Breast epithelium (tissue), 4 donors: ENCODE measurements at regions not wholly inside any gene's neighbourhood (a gene's known extent, or its start where the extent isn't known, plus 50 kb on each side); places are given as distances from the start of the nearest gene placed in this dataset.

Experiments used
- DNase-seq, 2 donors: peaks; one replicate each; pipeline ENCODE4 v3.0.0-alpha.2; 2019; ENCODE audit warnings: low spot score in 2 of 2
- H3K27ac ChIP-seq, 2 donors: fragments of 200-600 bp; sonication (generic) in 1 of 2; one replicate each; pipeline ENCODE4 v1.5.1; 2016 to 2019; ENCODE audit warnings: mild to moderate bottlenecking in 1 of 2
- H3K27me3 ChIP-seq, 2 donors: fragments of 200-600 bp; sonication (generic) in 1 of 2; one replicate each; pipeline versions ENCODE4 v1.5.1 to v1.6.0; 2017 to 2019; ENCODE audit warnings: control low read depth in 1 of 2, mild to moderate bottlenecking in 1 of 2
- H3K36me3 ChIP-seq: fragments of 200-600 bp; one replicate; pipeline ENCODE4 v1.5.1; 2019
- H3K4me1 ChIP-seq, 2 donors: fragments of 200-600 bp; sonication (generic); one replicate each; pipeline ENCODE4 v1.5.1; 2016 to 2019; ENCODE audit warnings: control low read depth in 1 of 2
- H3K4me3 ChIP-seq, 3 donors: fragments of 200-600 bp; sonication (generic); 1 replicate in 2 of 3; 2 replicates in 1 of 3; pipeline ENCODE4 v1.5.1; 2016 to 2019; ENCODE audit warnings: mild to moderate bottlenecking in 3 of 3, moderate library complexity in 2 of 3
- H3K9me3 ChIP-seq, 2 donors: fragments of 200-600 bp; sonication (generic) in 1 of 2; one replicate each; pipeline ENCODE4 v1.5.1; 2016 to 2019; ENCODE audit warnings: control low read depth in 1 of 2
- CTCF ChIP-seq, 3 donors: fragments of 450-650 bp; IDR thresholded peaks; one replicate each; pipeline ENCODE4 v1.5.1; 2016 to 2017; ENCODE audit warnings: antibody characterized with exemption in 3 of 3, mild to moderate bottlenecking in 3 of 3, moderate library complexity in 3 of 3
- POLR2A ChIP-seq: fragments of 450-650 bp; IDR thresholded peaks from one replicate; pipeline ENCODE4 v1.6.1; 2016; ENCODE audit warnings: antibody characterized with exemption, mild to moderate bottlenecking, moderate library complexity
- POLR2AphosphoS5 ChIP-seq, 3 donors: sonication (generic); formaldehyde crosslinking; IDR thresholded peaks; one replicate each; pipeline ENCODE4 v1.6.1; 2017; ENCODE audit warnings: antibody characterized with exemption in 3 of 3
- intact Hi-C: fragments of 100-400 bp; cut with DNase I; formaldehyde crosslinking; loops from one replicate; pipeline ENCODE4 v1.15.1; 2023; ENCODE audit warnings: low total_unique reads

- Histone ChIP-seq H3K4me3 (no peak overlapping the region), H3K27me3 (no peaks in the 10 kb centered on the region), H3K4me1 (no peaks in the 10 kb centered on the region), H3K9me3 (no peaks in the 10 kb centered on the region), H3K27ac (no peak overlapping the region), H3K36me3 (no peaks in the 10 kb centered on the region)
- intact Hi-C loops: no loop called here
- TF ChIP-seq POLR2AphosphoS5 (IDR thresholded peaks at IDR 0.05): no peak
- no peak for TF ChIP-seq POLR2A
- no peak for TF ChIP-seq CTCF (IDR thresholded peaks at IDR 0.05)
- DNase-seq: no peak
These were observed 198.6 kb upstream of the AGA start for GRCh38 chr4:177640864-177641263.

GRCh38 chr4:177660223-177660622 is 218.0 kb upstream of the AGA start:
- no peaks in the 10 kb centered on the region for H3K36me3 ChIP-seq
- TF ChIP-seq CTCF (IDR thresholded peaks at IDR 0.05): no peak
- TF ChIP-seq POLR2A: no peak
- peaks cover 0 to 9% of the 10 kb centered on the region in 2 donors for H3K9me3 ChIP-seq
- no peak overlapping the region for H3K27ac ChIP-seq
- no peaks in the 10 kb centered on the region for H3K27me3 ChIP-seq
- no peaks in the 10 kb centered on the region for H3K4me1 ChIP-seq
- intact Hi-C loops: no loop called here
- DNase-seq: no peak
- no peak overlapping the region for H3K4me3 ChIP-seq

DNA sequence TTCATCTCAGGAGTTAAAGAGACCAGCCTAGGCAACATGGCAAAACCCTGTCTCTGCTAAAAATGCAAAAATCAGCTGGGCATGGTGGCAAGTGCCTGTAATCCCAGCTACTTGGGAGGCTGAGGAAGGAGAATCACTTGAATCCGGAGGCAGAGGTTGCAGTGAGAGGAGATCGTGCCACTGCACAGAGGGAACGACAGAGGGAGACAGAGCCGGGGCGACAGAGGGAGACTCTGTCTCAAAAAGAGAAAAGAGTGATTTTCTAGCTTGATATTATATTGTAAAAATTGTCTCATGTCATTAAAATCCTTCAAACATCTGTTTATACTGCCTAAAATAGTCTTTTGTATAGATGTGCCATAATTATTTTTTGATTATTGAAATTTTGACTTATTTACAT is 225.4 kb upstream of the AGA start:
- TF ChIP-seq POLR2A: no peak
- H3K36me3 ChIP-seq: no peaks in the 10 kb centered on the region
- no peak overlapping the region for H3K4me3 ChIP-seq
- intact Hi-C loops: no loop called here
- no peaks in the 10 kb centered on the region for H3K27me3 ChIP-seq
- H3K9me3 ChIP-seq: peaks cover 0 to under 1% of the 10 kb centered on the region in 2 donors
- no peak for DNase-seq
- no peak overlapping the region for H3K27ac ChIP-seq
- no peaks in the 10 kb centered on the region for H3K4me1 ChIP-seq

GRCh38 chr4:177671387-177671786 is 229.2 kb upstream of the AGA start:
- Histone ChIP-seq H3K36me3 (no peaks in the 10 kb centered on the region), H3K9me3 (no peaks in the 10 kb centered on the region), H3K27ac (no peak overlapping the region), H3K4me3 (no peak overlapping the region), H3K4me1 (no peaks in the 10 kb centered on the region), H3K27me3 (no peaks in the 10 kb centered on the region)
- intact Hi-C loops: no loop called here
- DNase-seq: no peak
- TF ChIP-seq CTCF (IDR thresholded peaks at IDR 0.05) (no peak), POLR2AphosphoS5 (IDR thresholded peaks at IDR 0.05) (no peak), POLR2A (no peak)

- Histone ChIP-seq H3K27me3 (no peaks in the 10 kb centered on the region), H3K4me3 (no peak overlapping the region), H3K36me3 (no peaks in the 10 kb centered on the region), H3K9me3 (no peaks in the 10 kb centered on the region), H3K4me1 (no peaks in the 10 kb centered on the region), H3K27ac (no peak overlapping the region)
- intact Hi-C loops: no loop called here
- no peak for DNase-seq
- TF ChIP-seq CTCF (IDR thresholded peaks at IDR 0.05): no peak
- no peak for TF ChIP-seq POLR2A
- no peak for TF ChIP-seq POLR2AphosphoS5 (IDR thresholded peaks at IDR 0.05)
These were observed 229.6 kb upstream of the AGA start for GRCh38 chr4:177671845-177672244.

GRCh38 chr4:177673985-177674489 is 231.8 kb upstream of the AGA start:
- H3K9me3 ChIP-seq: no peaks in the 10 kb centered on the region
- intact Hi-C loops: no loop called here
- no peaks in the 10 kb centered on the region for H3K36me3 ChIP-seq
- no peak overlapping the region for H3K4me3 ChIP-seq
- H3K4me1 ChIP-seq: no peaks in the 10 kb centered on the region
- H3K27me3 ChIP-seq: no peaks in the 10 kb centered on the region
- TF ChIP-seq POLR2AphosphoS5 (IDR thresholded peaks at IDR 0.05) (no peak), POLR2A (no peak), CTCF (IDR thresholded peaks at IDR 0.05) (no peak)
- no peak overlapping the region for H3K27ac ChIP-seq
- DNase-seq: no peak
